Posterior vena cava (tissue), 2 donors: ENCODE measurements at regions not wholly inside any gene's neighbourhood (a gene's known extent, or its start where the extent isn't known, plus 50 kb on each side); places are given as distances from the start of the nearest gene placed in this dataset.

Experiments
- DNase-seq: peaks from one replicate; pipeline ENCODE4 v3.0.0-alpha.2; 2020; ENCODE audit warnings: low spot score
- intact Hi-C, 2 donors: fragments of 100-400 bp; cut with DNase I; formaldehyde crosslinking; loops; one replicate each; pipeline versions ENCODE4 v1.14.1 to v1.14.2; 2022 to 2023
- donor health status: DM: yes; HTN: yes; CAD: no.
- donor health status: DM: yes; HTN: yes; CAD: no.

- no peak for DNase-seq
- intact Hi-C loops: no loop called here
These were observed 204.1 kb downstream of the BCOR start for GRCh38 chrX:39893417-39894338.

DNA sequence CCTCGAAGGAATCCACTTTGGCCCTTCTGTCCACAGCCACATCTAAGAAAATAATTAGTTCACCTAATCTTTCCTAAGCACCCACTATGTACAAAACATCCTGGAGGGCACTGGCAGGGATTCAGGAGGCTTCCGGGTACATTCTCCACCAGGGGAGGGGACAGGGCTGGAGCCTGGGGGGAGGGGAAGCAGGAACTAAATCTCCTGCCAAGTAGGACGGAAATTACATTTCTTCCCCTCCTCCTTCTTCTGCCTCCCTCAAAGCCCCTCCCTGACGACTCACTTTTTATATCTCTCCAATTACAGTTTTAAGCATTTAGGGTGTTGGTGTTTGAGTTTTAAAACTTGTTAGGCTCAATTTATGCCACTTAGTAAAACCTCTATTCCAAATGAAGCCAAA is 203.1 kb downstream of the BCOR start:
- DNase-seq: no peak
- intact Hi-C loops: no loop called here

DNA sequence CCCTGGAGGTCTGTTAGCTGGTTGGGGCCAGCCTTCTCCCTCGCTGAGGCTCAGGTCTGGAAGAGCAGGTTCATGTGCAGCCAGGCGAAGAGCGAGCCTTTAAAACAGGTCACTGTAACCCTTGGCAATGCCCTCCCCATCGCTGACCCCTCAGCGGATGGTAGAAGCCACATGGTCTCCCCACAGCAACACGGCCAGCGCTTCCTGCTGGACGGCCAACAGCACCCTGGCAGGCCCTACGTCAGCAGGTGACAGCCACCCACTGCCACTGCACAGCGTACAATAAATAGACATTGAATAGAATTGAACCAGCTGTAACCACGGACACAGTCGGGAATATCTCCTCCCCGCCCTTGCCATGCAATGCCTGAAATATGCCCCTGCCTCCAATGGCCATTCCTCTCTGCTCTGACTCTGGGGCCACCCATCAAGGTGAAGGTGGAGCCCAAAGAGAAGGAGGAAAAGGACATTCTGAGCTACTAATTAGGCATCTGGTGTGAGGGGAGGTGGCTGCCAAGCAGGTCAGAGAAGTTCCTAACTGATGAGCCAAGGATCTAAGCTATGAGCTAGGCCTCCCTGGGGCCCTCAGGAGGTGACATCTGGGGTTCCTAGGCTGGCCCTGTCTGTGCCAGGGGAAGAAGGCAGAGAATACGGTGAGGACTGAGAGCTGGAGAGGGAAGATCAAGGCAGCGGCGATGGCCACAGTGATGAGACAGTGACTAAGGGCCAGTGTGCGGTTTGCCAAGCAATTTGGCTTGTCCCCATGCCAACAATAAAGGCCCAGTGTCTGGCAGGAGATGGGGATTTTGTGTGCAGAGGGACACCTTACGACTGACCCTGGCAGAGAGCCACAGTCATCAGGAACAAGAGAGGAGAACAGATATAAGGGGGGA is 202.3 kb downstream of the BCOR start:
- intact Hi-C loops: no loop called here
- no peak for DNase-seq

DNA sequence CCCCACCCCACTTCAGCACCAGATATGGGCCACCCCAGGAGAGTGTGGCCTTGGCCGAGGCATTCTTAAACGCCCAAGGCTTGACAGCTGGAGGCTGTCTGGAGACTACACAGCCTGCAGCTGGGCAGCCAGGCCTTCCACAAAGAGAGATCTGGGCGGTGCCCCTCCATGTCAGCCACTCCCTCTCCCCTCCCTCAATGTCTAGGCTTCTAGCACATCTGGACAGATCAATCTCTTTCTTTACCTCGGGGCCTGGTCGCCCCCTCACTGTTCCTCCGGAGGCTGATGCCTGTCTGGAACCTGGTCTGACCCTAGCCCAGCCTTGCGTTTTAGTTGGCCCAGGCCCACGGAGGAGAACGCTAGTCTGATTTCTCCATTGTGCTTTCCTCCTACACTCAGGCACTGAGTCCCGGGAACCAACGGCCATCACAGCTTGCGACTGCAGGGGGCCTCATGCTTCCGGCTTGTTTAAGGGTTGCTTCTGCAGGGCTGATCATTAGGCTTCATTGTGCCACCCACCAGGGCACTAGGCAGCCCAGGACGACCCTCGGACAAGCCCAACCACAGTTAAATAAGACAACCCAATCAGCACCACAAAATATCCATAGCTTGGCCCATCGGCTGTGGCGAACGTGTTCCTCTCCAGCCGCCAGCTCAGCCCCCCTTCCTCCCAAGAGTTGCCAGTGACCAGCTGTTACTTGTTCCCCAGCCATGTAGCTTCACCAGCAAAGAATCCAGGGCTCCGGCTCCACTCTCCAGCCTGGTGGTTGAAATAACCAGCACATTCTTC is 200.6 kb downstream of the BCOR start:
- DNase-seq: peak; percentile 75
- intact Hi-C loops: no loop called here

DNA sequence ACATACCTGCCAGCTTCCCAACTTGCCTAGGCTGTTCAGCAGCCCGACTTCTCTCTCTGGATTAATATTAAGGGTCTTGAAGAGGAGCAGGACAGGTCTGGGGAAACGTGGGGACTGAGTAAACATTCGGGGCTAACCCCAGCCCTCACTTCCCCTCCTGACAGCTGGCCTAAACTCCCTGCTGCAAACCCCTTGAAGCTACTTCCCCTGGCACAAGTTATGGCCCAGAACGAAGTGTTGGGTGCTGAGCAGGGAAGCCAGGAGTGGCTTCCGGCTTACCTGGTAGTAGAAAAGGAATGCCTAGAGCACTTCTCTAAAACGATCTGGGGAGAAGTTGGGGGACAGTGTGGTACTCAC is 200.0 kb downstream of the BCOR start:
- DNase-seq: no peak
- intact Hi-C loops: no loop called here

DNA sequence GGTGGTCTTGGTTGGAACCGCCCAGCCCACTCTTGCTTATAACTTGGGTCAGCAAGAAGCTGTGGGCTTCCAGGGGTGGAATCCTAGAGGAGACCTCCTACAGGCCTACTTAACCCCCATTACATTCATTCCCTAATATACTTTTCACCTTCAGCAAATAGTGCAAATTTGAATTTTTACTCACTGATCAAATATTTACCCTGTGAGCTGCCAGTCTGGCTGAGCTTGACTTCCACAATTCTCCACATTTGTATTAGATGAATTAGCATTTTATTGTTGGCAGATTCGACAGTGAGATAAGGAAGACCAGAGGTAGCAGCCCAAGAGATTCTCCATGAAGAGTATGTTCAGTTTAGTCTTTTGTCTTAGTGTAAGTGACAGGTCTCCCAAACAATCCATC is 199.6 kb downstream of the BCOR start:
- intact Hi-C loops: no loop called here

DNA sequence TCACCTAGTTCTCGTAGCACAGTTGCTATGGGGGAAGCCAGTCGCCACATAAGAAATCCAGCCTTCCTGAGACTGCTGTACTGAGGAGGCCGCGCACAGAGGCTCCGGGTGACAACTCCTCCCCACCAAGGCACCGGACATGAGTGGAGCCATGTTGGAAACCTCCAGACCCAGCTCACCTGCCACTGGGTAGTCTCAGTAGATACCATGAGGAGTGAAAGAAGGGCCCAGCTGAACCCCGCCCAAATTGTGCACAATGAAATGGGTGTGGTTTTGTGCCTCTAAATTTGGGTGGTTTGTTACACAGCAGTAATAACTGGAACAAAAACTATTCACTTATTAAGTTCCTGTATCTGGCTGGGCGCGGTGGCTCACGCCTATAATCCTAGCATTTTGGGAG is 198.7 kb downstream of the BCOR start:
- intact Hi-C loops: no loop called here
- DNase-seq: no peak

More for the DNA sequence above, 199.6 kb downstream of the BCOR start:
- DNase-seq: no peak

GRCh38 chrX:39899856-39900776 is 197.6 kb downstream of the BCOR start:
- intact Hi-C loops: no loop called here
- no peak for DNase-seq

GRCh38 chrX:39900777-39901170 is 197.0 kb downstream of the BCOR start:
- intact Hi-C loops: no loop called here
- DNase-seq: no peak

DNA sequence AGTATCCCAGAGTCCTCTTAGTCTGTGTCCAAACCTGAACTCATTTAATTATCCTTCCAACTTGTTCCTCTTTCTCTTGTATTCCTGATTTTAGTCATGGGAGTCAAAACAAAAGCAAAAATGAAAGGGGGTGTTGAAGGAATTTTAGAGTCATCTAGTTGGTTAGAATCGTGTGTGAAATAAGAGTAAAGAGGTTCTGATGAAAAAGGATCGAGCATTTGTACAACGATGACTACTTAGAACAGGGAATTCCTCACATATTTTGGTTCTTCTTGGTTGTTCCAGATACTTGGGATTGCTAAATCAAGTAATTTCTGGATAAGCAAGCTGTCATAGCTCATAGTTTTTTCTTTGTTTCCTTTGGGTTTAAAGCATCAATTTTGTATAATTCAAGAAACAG is 194.4 kb downstream of the BCOR start:
- no peak for DNase-seq
- intact Hi-C loops: no loop called here

DNA sequence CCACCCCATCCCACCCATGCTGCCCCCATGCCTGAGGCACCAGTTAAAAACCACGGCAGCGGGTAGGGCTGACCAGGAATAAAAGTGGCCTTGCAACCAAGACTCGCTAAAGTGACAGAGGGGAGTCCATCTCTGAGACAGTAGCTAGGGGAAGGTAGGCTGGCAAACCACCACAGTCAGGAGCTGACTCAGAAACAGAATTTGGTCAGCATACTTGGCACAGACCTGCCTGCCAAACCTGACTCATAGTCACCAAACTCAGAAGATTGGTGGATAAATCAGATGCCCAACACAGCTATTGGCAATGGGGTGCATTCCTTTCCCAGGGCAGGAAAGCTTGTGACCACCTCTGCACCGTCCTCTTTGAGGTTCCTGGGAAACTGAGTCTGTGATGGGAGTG is 193.8 kb downstream of the BCOR start:
- no peak for DNase-seq
- intact Hi-C loops: no loop called here

DNA sequence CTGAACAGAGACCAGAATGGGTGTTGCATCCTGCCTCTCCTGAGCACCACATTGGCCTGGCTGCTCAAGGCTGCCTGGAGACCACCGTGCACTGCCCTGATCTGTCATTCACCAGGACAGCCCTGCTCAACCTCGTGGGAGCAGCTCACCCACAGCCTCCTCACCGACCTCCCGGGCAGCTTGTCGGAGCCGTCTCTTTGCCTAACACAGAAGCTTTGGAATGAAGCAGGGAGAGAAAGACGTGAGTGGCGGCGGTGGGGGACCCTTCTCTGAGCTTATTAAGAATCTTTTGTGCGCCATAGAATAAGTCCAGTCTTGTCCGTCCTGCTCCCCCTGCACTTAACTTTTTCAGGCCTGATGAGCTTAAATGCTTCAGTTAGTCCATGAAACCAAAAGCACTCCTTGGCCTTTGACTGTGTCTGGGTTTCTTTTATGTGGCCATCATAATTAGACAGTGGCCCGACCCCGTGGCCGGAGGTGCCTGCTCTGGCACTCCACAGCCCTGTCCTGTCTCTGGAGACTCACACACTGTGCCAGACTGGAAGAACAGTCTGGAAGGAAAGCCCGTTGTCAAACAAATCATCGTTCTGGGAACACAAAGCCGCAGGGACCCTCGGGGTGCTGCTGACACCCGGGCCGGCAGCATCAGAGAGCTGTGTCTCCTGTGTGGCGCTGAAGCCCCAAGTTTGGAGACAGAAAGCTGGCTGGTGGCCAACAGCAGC is 192.8 kb downstream of the BCOR start:
- no peak for DNase-seq
- intact Hi-C loops: no loop called here

DNA sequence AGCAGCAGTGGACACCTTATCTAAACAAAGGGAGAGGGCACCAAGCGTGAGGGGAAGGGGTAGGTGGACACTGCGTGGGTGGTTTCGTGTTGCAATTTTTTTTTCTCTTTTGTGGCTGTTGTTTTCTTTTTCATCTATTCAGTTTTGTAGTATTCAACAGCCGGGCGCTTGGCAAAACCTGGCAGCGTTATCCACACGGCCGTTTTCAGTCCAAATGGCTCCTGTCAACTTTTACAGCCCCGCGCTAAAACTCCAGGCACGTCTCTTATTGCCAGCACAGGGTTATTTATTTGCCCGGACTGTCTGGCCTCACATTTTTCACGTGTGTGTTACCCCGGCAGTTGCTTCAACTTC is 192.2 kb downstream of the BCOR start:
- intact Hi-C loops: no loop called here
- DNase-seq: no peak

GRCh38 chrX:39905946-39906345 is 191.8 kb downstream of the BCOR start:
- DNase-seq: no peak
- intact Hi-C loops: no loop called here

DNA sequence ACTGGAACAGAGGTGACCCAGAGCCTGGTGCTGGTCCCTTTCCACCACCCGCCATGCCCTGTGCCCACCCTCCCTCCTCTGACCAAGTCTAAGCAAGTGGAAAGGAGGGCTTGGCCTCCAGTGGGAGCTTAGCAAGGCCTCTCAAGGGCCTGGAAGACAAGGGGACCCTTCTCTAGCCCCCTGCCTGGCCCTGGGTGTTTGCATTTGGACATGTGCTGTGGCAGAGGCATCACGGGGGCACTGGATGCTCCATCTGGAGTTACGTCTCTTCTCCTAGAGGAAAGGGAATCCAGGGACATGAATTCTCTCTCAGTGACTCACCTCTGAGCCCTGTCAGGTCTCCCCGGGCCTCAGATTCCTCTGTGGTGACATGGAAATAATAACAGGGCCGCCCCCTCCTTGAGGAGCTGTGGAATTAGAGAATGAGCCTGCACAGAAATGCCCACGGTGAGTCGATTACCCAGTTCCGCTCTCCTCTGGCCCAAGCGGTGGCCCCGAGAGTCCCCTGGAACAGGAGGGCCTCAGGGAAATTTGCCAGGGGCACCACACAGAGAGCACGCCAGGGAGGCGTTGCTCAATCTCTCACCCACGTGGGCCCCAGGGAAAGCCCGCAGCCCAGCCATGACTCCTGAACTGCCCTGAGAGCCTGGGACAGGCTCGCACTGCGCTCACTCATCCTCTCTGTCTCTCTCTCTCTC is 189.6 kb downstream of the BCOR start:
- DNase-seq: no peak
- intact Hi-C loops: no loop called here

DNA sequence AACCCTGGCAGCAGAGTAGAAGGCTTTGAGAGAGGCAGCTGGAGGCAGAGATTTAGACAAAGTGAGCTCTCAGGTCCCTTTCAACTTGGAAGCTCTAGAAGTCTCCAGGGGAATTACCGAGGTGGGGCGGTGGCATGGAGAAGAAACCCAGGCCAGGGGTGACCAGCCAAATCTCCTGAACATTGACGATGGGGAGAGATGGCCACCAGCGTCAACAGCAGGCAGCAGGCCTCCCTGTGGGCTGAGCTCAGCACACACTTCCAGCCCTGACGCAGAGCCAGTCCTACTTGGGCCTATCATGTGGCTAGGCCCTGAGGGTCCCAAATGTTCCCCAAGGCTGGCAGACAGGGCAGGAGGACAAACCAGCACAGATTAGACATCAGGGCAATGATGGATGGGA is 187.8 kb downstream of the BCOR start:
- no peak for DNase-seq
- intact Hi-C loops: no loop called here

DNA sequence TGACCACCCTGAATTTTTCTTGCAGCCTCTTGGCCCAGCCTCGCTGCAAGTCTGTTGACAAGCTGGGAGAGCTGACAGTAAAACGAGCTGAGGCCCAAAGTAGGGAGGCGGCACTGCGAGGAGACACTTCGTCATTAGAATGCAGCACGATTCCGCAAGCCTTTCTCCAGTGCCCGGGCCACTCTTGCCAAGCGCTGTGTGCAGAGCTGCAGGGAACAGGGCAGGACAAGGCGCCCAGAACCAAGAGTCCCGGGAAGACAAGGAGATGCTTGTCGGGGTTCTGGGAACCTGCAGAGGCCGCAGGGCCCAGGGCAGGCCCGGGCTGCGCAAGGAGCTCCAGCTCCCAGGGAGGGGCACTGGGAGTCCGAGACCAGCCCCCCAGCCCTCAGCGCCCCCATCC is 187.1 kb downstream of the BCOR start:
- DNase-seq: peak; percentile 47
- intact Hi-C loops: no loop called here
